ENCODE measurements at regions not wholly inside any gene's neighbourhood (a gene's known extent, or its start where the extent isn't known, plus 50 kb on each side); places are given as distances from the start of the nearest gene placed in this dataset.

- no peak for DNase-seq
- intact Hi-C loops (cut with DNase I) = loop anchor here (10.0 kb wide), 1 partner anchor 56 kb away; the partner anchor contains the start of gene PARM1
These were observed 54.6 kb upstream of the PARM1 start for GRCh38 chr4:74878323-74878722.

GRCh38 chr4:74875451-74875850 is 57.5 kb upstream of the PARM1 start:
- no peak for DNase-seq
- intact Hi-C loops (cut with DNase I) = loop anchor here (10.0 kb wide), 1 partner anchor 59 kb away; the partner anchor contains the start of gene PARM1

DNA sequence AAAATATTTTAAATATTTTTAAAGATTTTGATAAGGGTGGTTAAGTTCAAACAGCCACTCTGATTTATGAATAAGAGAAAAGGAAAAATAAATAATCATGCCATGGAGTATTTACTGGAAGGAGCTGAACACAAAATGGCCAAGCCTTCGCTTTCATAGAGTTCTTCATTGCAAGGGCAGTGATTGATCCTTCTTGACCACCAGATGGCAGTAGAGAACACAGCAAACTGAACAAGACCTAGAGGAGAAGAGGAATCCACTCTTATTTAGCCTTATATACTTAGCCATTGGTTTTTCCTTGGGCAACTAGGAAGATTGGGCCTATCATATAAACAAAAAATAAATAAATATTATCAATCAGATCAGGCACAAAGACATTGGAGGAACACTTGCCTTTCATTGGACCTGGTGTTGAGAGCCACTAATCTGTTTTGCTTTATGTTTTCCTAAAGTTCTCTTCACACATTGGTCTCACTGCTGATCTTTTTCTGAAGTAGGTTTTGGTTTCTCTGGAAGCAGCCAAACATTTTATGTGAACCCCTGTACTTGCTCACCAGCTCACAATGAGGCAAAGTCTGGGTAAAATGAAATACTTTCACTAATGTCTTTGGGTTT is 58.1 kb upstream of the PARM1 start:
- intact Hi-C loops (cut with DNase I) = loop anchor here (10.0 kb wide), 1 partner anchor 60 kb away; the partner anchor contains the start of gene PARM1
- DNase-seq = peak in 31 of 42 donors; percentile 15 to 86 (median 68)

- DNase-seq = no peak
- intact Hi-C loops (cut with DNase I) = loop anchor here (10.0 kb wide), 1 partner anchor 61 kb away; the partner anchor contains the start of gene PARM1
These were observed 59.2 kb upstream of the PARM1 start for GRCh38 chr4:74873545-74874301.

GRCh38 chr4:74858921-74859562 is 64.7 kb upstream of the BTC start:
- intact Hi-C loops (cut with DNase I) = no loop called here
- DNase-seq = no peak

GRCh38 chr4:74855879-74856278 is 61.6 kb upstream of the BTC start:
- no peak for DNase-seq
- intact Hi-C loops (cut with DNase I) = no loop called here

GRCh38 chr4:74848774-74849173 is 54.5 kb upstream of the BTC start:
- intact Hi-C loops (cut with DNase I) = no loop called here
- no peak for DNase-seq

DNA sequence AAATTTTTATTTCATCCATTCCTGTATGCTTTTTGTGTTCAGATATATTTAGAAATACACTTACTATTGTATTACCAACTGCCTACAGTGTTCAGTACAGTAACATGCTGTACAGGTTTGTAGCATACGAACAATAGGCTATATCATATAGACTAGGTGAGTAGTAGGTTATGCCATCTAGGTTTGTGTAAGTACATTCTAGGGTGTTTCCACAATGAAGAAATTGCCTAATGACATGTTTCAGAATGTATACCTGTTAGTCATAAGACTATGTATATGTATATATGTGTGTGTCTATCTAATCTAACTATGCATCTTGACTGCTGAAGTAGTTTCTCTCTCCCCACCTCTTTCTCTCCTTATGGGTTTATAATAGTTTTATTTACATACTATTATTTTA is 51.5 kb upstream of the BTC start:
- DNase-seq = no peak
- intact Hi-C loops (cut with DNase I) = no loop called here
